ENCODE measurements at regions not wholly inside any gene's neighbourhood (a gene's known extent, or its start where the extent isn't known, plus 50 kb on each side); places are given as distances from the start of the nearest gene placed in this dataset.

- DNase-seq (ENCODE audit: low read depth), result no peak
Measured at GRCh38 chr2:160918258-160918657, 242.0 kb upstream of the TANK start.

GRCh38 chr2:160918906-160919503 lies 241.2 kb upstream of the TANK start:
- no peak for DNase-seq (ENCODE audit: low read depth)

- no peak for DNase-seq (ENCODE audit: low read depth)
Measured at GRCh38 chr2:160920061-160920460, 240.2 kb upstream of the TANK start.

DNA sequence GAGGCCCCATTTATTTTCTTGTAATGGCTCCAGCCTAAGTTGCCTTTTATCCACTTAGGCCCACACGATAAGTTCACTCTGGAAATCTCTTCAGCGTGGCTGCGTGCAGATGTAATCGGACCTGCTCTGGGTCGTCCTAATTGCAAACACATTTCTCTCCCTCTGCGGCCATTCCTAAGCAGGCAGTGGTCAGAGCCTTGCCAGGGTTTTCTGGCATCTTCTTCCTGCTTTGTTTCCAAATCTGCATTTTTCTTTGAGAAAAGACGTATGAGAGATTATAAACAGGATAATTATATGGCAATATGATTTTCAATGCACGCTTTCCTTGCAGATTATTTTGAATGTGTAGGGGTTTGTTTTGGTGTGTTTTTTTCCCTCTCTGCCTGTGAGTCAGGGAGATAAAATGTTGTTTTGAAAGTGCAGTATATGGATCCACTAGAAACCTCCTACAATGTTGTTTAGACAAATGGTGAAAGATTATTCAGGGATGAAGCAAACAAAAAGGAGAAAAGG lies 239.4 kb upstream of the TANK start:
- no peak for DNase-seq (ENCODE audit: low read depth)

- DNase-seq (ENCODE audit: low read depth), result no peak
Measured at GRCh38 chr2:160921386-160921964, 238.8 kb upstream of the TANK start.

DNA sequence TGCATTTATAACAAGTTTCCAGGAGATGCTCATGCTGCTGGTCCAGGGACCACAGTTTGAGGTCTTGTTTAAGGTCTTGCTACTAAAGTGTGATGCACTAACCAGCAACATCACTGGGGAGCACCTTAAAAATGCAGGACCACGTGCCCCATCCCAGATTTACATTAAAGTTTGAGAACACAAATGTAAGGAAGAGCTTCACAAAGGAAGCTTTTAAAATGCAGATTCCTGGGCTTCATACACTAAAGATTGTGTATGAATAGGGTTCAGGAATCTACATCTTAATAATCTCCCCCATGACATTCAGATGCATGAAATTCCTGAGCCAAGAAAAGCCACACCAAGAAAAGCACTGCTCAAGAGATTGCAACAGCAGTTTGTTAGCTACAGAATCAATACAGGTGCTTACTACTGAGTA lies 235.3 kb upstream of the TANK start:
- DNase-seq (ENCODE audit: low read depth), result no peak

- DNase-seq (ENCODE audit: low read depth), result no peak
Measured at GRCh38 chr2:160925956-160926355, 234.3 kb upstream of the TANK start.

- no peak for DNase-seq (ENCODE audit: low read depth)
Measured at GRCh38 chr2:160927324-160927723, 232.9 kb upstream of the TANK start.

DNA sequence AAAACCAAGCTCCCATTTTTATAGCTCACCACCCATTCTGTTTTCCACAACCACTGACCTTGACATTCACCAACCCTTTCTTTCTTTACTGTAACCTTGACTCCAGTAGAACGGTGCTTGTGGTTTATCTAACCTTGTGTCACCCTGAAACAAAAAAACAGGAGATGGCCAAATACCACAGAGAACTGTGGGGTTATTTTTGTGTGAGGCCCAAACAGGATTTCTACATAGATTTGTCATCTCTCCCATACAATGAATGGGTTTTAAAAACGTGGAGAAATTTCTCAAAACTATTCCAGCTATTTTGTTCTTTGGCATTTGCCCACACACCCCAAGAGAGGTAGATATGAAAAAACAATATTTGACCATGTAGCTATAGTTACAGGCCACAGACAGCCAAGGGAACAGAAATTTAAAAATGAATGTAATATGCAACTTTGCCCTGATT lies 231.3 kb upstream of the TANK start:
- DNase-seq (ENCODE audit: low read depth), result no peak

- no peak for DNase-seq (ENCODE audit: low read depth)
Measured at GRCh38 chr2:160931531-160931930, 228.7 kb upstream of the TANK start.

- DNase-seq (ENCODE audit: low read depth), result no peak
Measured at GRCh38 chr2:160932960-160933359, 227.3 kb upstream of the TANK start.

- no peak for DNase-seq (ENCODE audit: low read depth)
Measured at GRCh38 chr2:160934263-160934662, 226.0 kb upstream of the TANK start.

- no peak for DNase-seq (ENCODE audit: low read depth)
Measured at GRCh38 chr2:160934991-160935390, 225.2 kb upstream of the TANK start.

- no peak for DNase-seq (ENCODE audit: low read depth)
Measured at GRCh38 chr2:160936044-160936806, 224.0 kb upstream of the TANK start.

GRCh38 chr2:160940271-160940670 lies 220.0 kb upstream of the TANK start:
- no peak for DNase-seq (ENCODE audit: low read depth)

DNA sequence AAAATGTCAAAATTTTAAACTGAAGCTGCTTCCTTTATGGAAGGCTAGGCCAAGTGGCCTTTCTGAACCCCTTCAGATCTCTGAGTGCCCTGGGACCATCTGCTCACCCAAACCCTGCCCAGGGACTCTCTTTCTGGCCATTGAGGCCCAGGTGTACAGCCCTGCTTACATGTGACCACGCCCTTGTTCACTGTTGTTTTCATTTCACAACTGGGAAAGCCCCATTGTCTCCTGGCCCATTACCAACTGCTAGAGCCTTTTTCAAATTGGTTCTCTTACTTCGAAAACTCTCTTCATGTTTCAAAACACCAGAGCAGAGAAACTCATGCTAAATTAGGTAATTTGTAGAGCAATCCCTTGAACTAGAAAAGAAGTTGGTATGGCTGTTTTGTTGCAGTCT lies 219.5 kb upstream of the TANK start:
- DNase-seq (ENCODE audit: low read depth), result no peak

- no peak for DNase-seq (ENCODE audit: low read depth)
Measured at GRCh38 chr2:160941290-160941846, 218.9 kb upstream of the TANK start.

DNA sequence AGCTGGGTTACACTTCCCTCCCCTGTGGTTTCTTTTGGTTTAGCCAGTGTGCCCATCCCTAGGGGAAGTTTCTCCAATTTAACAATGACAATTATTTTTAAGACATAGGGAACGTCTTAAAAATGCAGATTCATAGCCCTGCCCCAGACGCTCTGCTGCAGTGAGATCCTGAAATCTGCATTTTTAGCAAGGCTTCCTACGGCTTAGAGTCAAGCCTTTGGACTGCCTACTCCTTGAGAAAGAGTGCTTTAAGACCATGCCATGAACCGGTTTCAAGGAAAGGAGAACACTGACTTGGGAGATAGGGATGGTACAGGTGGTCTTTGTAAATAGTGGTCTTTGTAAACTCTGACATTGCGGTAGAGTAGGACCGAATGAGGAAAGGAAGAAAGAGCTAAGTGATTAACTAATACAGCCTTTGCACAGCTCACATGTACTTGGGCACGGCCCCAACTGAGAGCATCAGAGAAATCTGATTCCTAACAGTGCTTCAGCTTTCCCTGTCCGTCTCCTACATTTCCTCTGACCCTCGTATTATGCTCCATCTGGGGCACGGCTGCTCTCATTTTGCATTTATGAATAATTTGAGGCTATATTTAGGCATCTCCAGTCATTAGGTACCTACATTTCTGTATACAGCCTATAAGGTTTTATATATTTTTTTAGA lies 217.6 kb upstream of the TANK start:
- no peak for DNase-seq (ENCODE audit: low read depth)

GRCh38 chr2:160943414-160943813 lies 216.8 kb upstream of the TANK start:
- no peak for DNase-seq (ENCODE audit: low read depth)

DNA sequence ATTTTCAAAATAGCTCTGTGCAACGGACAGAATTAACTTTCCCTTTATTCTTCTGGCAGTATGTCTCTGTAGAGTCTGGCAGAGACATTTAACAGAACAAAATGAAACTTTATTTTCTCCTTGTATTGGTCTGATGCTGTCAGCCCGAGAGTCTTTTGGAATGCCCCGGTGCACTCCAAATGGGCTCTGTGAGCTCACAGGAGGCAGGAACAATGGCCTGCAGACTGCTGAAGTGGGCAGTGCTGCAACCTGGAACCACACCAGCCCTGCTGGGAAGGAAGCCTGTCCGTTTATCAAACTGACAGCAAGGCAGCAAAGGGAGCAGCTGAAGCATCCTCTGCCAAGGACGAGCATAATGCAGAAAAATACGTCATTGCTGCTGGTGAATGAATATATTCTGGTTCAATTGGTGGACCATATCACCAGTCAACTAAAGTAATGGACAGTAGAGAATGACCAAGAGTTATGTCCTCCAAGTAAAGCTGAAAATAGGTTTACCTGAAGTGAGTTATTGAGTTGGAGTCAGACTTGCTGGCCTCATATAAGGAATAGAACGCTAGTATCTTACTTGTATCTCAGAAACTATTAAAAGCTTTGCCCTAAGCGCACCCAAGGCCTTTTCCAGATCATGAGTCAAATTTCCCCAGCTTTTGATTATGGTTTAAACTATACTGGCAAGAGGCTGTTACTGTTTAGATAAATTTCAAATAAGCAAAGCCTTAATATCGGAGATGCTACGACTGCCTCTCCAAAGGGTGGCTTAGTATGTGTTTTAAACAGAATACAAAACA lies 207.6 kb upstream of the TANK start:
- DNase-seq (ENCODE audit: low read depth), result no peak

DNA sequence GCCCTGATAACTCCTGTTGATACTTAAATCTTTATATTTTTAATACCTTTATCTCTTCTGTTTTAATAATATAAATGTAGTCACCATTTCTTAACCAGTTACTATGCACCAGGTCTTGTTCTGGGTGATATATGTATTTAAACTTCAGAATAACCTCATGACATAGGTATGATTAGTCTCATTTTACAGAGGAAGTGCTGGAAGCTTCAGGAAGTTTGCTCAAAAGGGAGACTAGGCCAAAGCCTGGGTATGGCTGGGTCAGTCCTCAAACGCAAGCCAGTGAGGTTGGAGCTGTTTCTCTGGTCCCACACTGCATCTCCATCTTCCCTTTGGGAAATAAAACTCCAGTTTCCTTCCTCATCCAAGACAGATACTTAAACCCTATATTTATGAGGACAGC lies 204.7 kb upstream of the TANK start:
- DNase-seq (ENCODE audit: low read depth), result no peak
